Esophagus squamous epithelium (tissue), 4 donors: ENCODE measurements at regions not wholly inside any gene's neighbourhood (a gene's known extent, or its start where the extent isn't known, plus 50 kb on each side); places are given as distances from the start of the nearest gene placed in this dataset.

Source experiments
- POLR2A ChIP-seq, 4 donors: fragments of 450-650 bp; IDR thresholded peaks; one replicate each; pipeline ENCODE4 v1.6.1; 2017; ENCODE audit warnings: antibody characterized with exemption in 4 of 4, mild to moderate bottlenecking in 4 of 4, moderate library complexity in 3 of 4
- TF ChIP-seq, protein P1 (sequence below), 6 experiments: fragments of 450-650 bp in 4 of 6; fragments of 200-600 bp in 2 of 6; sonication (generic) in 2 of 6; IDR thresholded peaks; one replicate each; pipeline ENCODE4 v1.5.1; 2016 to 2019; ENCODE audit warnings: antibody characterized with exemption in 6 of 6, mild to moderate bottlenecking in 4 of 6, moderate library complexity in 4 of 6

DNA sequence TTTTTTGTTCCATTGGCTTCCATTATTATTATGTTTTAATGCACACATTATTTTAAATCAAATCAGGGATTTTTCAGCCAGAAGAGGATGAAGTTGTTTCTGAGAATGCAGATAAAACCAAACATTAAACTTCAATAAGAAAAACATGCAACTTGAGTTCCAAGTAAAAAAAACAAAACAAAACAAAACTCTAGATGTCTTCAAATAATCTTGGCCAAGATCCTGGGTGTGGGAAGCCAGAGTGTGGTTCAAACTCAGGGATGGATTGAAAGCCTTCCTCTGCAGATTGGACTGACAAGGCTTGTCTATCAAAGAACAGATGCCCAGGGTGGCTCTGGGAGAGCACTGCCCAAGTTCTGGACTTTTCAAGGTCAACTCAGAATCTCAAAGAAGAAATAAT is 134.1 kb downstream of the LCA5 start:
- TF ChIP-seq, protein P1, sequence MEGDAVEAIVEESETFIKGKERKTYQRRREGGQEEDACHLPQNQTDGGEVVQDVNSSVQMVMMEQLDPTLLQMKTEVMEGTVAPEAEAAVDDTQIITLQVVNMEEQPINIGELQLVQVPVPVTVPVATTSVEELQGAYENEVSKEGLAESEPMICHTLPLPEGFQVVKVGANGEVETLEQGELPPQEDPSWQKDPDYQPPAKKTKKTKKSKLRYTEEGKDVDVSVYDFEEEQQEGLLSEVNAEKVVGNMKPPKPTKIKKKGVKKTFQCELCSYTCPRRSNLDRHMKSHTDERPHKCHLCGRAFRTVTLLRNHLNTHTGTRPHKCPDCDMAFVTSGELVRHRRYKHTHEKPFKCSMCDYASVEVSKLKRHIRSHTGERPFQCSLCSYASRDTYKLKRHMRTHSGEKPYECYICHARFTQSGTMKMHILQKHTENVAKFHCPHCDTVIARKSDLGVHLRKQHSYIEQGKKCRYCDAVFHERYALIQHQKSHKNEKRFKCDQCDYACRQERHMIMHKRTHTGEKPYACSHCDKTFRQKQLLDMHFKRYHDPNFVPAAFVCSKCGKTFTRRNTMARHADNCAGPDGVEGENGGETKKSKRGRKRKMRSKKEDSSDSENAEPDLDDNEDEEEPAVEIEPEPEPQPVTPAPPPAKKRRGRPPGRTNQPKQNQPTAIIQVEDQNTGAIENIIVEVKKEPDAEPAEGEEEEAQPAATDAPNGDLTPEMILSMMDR (IDR thresholded peaks at IDR 0.05) = no peak
- TF ChIP-seq POLR2A (IDR thresholded peaks at IDR 0.05) = no peak
